ENCODE measurements at regions not wholly inside any gene's neighbourhood (a gene's known extent, or its start where the extent isn't known, plus 50 kb on each side); places are given as distances from the start of the nearest gene placed in this dataset.
"Not testable (repeated sequence)": the region's sequence is repeated elsewhere in the genome, so short reads cannot be mapped to it uniquely, and the experiment has no call there.

DNA sequence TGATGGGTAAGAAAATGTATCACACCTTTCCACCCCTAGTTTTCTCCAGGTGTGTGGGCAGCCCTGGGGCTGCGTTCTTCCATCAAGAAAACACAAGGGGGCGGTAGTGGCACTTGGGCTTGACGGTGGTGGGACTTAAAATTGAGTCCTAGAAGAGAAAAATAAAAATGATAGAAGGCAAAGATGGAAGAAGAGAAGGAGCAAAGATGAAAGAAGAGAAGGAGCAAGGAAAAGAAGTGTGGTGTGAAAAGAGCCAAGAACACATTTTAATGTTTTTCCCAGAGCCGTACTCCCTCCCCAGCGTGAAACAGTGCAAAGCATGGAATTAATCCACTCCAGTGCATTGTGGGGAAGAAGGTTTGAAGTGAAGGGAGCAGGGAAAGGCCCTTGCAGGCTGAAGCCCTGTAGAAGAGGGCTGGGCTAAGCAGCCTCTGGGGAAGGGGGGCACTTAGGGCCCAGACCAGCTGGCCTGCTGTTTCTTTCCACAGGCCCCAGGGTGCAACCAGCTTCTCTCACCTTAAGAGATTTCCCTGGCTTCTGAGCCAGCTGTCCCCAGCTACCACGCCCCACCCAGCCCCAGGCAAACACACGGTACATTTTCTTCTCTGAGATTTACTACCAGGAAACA lies 256.8 kb downstream of the RNF152 start:
- no peaks in the 10 kb centered on the region for H3K27me3 ChIP-seq
- no peak overlapping the region for H3K4me3 ChIP-seq (replicated peaks in 1 of 3)
- 11 to 23% methylated on average over 7 of the region's 7 CpGs for WGBS, 2 donors
- intact Hi-C loops (cut with DNase I), result loop anchor here (2.0 to 10.0 kb wide), 2 partner anchors 51 to 265 kb away; no protein-coding TSS in a partner anchor
- no peaks in the 10 kb centered on the region for H3K36me3 ChIP-seq
- H3K27ac ChIP-seq, result peak overlapping the region; percentile 3 to 69 (median 68)
- peak; percentile 66 to 68 for DNase-seq
- TF ChIP-seq POLR2A (IDR thresholded peaks at IDR 0.05) (no peak), CTCF (IDR thresholded peaks at IDR 0.05) (peak; percentile 59 to 95 (median 73))
- H3K4me1 ChIP-seq, result peaks cover 31 to 32% of the 10 kb centered on the region in 2 donors
- no peaks in the 10 kb centered on the region for H3K9me3 ChIP-seq

DNA sequence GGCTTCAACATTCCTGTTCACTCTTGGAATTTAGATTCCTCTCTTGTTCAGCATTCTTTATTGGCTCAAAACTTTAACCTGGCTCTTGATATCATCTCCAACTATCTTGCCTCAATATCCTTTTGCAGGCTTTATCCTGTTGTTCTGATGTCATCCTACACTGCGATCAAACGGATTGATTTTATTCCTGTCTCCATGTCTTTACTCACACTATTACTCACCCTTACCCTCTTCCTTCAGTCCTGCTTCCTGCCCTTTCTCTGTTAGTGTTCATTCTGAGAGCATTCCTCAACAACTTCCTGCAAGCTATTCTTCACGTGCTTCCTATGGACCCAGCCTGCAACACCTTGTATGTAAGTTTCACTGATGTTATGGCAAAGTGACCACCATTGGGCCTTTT lies 264.7 kb downstream of the RNF152 start:
- 46 to 52% methylated on average over 3 of the region's 3 CpGs for WGBS, 2 donors
- no peak for TF ChIP-seq POLR2A (IDR thresholded peaks at IDR 0.05)
- no peak for TF ChIP-seq CTCF (IDR thresholded peaks at IDR 0.05)
- DNase-seq, result no peak
- Histone ChIP-seq H3K36me3 (no peaks in the 10 kb centered on the region), H3K9me3 (no peaks in the 10 kb centered on the region), H3K4me1 (no peaks in the 10 kb centered on the region), H3K4me3 (replicated peaks in 1 of 3) (no peak overlapping the region), H3K27ac (no peak overlapping the region), H3K27me3 (no peaks in the 10 kb centered on the region)
- intact Hi-C loops (cut with DNase I), result no loop called here

DNA sequence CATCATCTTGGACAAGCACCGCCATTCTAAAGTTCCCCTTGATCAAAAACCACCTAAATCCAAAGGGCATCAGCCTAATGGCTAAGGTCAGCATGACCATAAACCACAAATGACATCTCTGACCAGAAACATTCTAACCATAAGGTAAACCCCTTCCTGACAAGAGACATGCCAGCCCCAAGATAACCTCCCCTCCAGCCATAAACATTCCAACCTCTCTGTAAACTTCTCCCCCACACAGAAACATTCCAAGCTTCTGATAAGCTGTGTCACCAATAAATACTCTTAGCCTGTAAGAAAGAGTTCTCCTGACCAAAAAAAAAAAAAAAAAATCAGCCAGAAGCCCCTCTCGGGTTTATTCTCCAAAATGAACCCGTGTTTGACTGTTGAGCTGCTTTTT lies 268.2 kb downstream of the RNF152 start:
- H3K4me1 ChIP-seq; H3K36me3 ChIP-seq; H3K27ac ChIP-seq; DNase-seq; intact Hi-C loops (cut with DNase I); H3K27me3 ChIP-seq; H3K4me3 ChIP-seq (replicated peaks in 1 of 3); H3K9me3 ChIP-seq: not testable (repeated sequence)
- WGBS, 2 donors, result 87 to 90% methylated on average over 3 of the region's 3 CpGs

- Histone ChIP-seq H3K27ac (no peak overlapping the region), H3K4me1 (no peaks in the 10 kb centered on the region), H3K9me3 (no peaks in the 10 kb centered on the region), H3K27me3 (no peaks in the 10 kb centered on the region), H3K36me3 (no peaks in the 10 kb centered on the region), H3K4me3 (replicated peaks in 1 of 3) (no peak overlapping the region)
- whole genome bisulfite sequencing, 2 donors, result 73 to 85% methylated on average over 1 of the region's 1 CpG
- intact Hi-C loops (cut with DNase I), result no loop called here
- TF ChIP-seq POLR2A (IDR thresholded peaks at IDR 0.05) (no peak), CTCF (IDR thresholded peaks at IDR 0.05) (no peak)
- no peak for DNase-seq
Observed at GRCh38 chr18:61619783-61620182, 273.0 kb downstream of the RNF152 start.

DNA sequence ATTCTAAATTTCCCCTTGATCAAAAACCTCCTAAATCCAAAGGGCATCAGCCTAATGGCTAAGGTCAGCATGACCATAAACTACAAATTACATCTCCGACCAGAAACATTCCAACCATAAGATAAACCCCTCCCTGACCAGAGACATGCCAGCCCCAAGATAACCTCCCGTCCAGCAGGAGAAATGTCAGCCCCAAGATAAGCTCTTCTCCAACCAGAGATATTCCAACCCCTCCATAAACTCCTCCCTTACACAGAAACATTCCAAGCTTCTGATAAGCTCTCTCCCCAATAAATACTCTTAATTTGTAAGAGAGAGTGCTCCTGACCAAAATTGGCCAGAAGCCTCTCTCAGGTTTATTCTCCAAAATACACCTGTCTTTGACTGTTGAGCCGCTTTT lies 274.0 kb downstream of the RNF152 start:
- Histone ChIP-seq H3K27me3 (no peaks in the 10 kb centered on the region), H3K4me3 (replicated peaks in 1 of 3) (no peak overlapping the region), H3K36me3 (no peaks in the 10 kb centered on the region), H3K9me3 (no peaks in the 10 kb centered on the region), H3K27ac (no peak overlapping the region), H3K4me1 (no peaks in the 10 kb centered on the region)
- TF ChIP-seq POLR2A (IDR thresholded peaks at IDR 0.05) (no peak), CTCF (IDR thresholded peaks at IDR 0.05) (no peak)
- 78 to 97% methylated on average over 3 of the region's 3 CpGs for WGBS, 2 donors
- DNase-seq, result no peak
- intact Hi-C loops (cut with DNase I), result no loop called here
